Type B pancreatic cell (in vitro differentiated cells): ENCODE measurements at regions not wholly inside any gene's neighbourhood (a gene's known extent, or its start where the extent isn't known, plus 50 kb on each side); places are given as distances from the start of the nearest gene placed in this dataset.

Experiments
- DNase-seq: peaks from one replicate; pipeline ENCODE4 v3.0.0; 2021; ENCODE audit warnings: mixed read lengths; ENCODE audit not compliant: unreplicated experiment; ENCODE audit errors: extremely low spot score
- H3K27ac Mint-ChIP-seq: 2 replicates; pipeline ENCODE4 v1.8.0; 2021; ENCODE audit warnings: mild to moderate bottlenecking, mixed read lengths
- H3K27me3 Mint-ChIP-seq: 2 replicates; pipeline ENCODE4 v1.8.0; 2021; ENCODE audit warnings: mixed read lengths
- H3K36me3 Mint-ChIP-seq: 2 replicates; pipeline ENCODE4 v1.8.0; 2021; ENCODE audit warnings: mixed read lengths
- H3K4me1 Mint-ChIP-seq: one replicate; pipeline ENCODE4 v1.8.0; 2021; ENCODE audit warnings: mixed read lengths; ENCODE audit not compliant: unreplicated experiment
- H3K4me3 Mint-ChIP-seq: 2 replicates; pipeline ENCODE4 v1.8.0; 2021; ENCODE audit warnings: mild to moderate bottlenecking, mixed read lengths
- H3K9me3 Mint-ChIP-seq: 2 replicates; pipeline ENCODE4 v1.8.0; 2021; ENCODE audit warnings: mixed read lengths
- CTCF ChIP-seq: fragments of 200-600 bp; sonication (generic); conservative IDR thresholded peaks from 2 replicates; pipeline ENCODE4 v1.5.0; 2021; ENCODE audit warnings: antibody characterized with exemption, mild to moderate bottlenecking

- Mint-ChIP-seq H3K4me3 (no peak overlapping the region), H3K36me3 (peaks cover 4% of the 10 kb centered on the region), H3K4me1 (peaks cover 22% of the 10 kb centered on the region), H3K9me3 (peaks cover 5% of the 10 kb centered on the region), H3K27ac (no peak overlapping the region), H3K27me3 (no peaks in the 10 kb centered on the region)
- DNase-seq = no peak
- TF ChIP-seq CTCF = no peak
Measured at GRCh38 chr6:139891471-139891870, 517.0 kb upstream of the CITED2 start.

- peaks cover 5% of the 10 kb centered on the region for H3K9me3 Mint-ChIP-seq
- H3K27ac Mint-ChIP-seq = peak overlapping the region; percentile 47
- TF ChIP-seq CTCF = no peak
- peaks cover 4% of the 10 kb centered on the region for H3K36me3 Mint-ChIP-seq
- no peaks in the 10 kb centered on the region for H3K27me3 Mint-ChIP-seq
- peaks cover 35% of the 10 kb centered on the region for H3K4me1 Mint-ChIP-seq
- peak overlapping the region; percentile 8 for H3K4me3 Mint-ChIP-seq
- DNase-seq = no peak
Measured at GRCh38 chr6:139888681-139889122, 514.3 kb upstream of the CITED2 start.

- no peaks in the 10 kb centered on the region for H3K27me3 Mint-ChIP-seq
- no peak for TF ChIP-seq CTCF
- H3K9me3 Mint-ChIP-seq = no peaks in the 10 kb centered on the region
- no peak overlapping the region for H3K27ac Mint-ChIP-seq
- peaks cover 49% of the 10 kb centered on the region for H3K4me1 Mint-ChIP-seq
- no peaks in the 10 kb centered on the region for H3K36me3 Mint-ChIP-seq
- H3K4me3 Mint-ChIP-seq = no peak overlapping the region
- no peak for DNase-seq
Measured at GRCh38 chr6:139887275-139887674, 512.8 kb upstream of the CITED2 start.

- DNase-seq = no peak
- Mint-ChIP-seq H3K4me1 (peaks cover 58% of the 10 kb centered on the region), H3K9me3 (no peaks in the 10 kb centered on the region), H3K36me3 (no peaks in the 10 kb centered on the region), H3K4me3 (no peak overlapping the region), H3K27me3 (no peaks in the 10 kb centered on the region), H3K27ac (no peak overlapping the region)
- no peak for TF ChIP-seq CTCF
Measured at GRCh38 chr6:139886396-139886795, 511.9 kb upstream of the CITED2 start.

GRCh38 chr6:139885909-139886308, 511.5 kb upstream of the CITED2 start:
- no peak overlapping the region for H3K27ac Mint-ChIP-seq
- no peaks in the 10 kb centered on the region for H3K27me3 Mint-ChIP-seq
- peaks cover 63% of the 10 kb centered on the region for H3K4me1 Mint-ChIP-seq
- no peak for TF ChIP-seq CTCF
- no peaks in the 10 kb centered on the region for H3K36me3 Mint-ChIP-seq
- no peak overlapping the region for H3K4me3 Mint-ChIP-seq
- DNase-seq = no peak
- no peaks in the 10 kb centered on the region for H3K9me3 Mint-ChIP-seq

GRCh38 chr6:139883776-139884175, 509.3 kb upstream of the CITED2 start:
- peaks cover 55% of the 10 kb centered on the region for H3K4me1 Mint-ChIP-seq
- DNase-seq = no peak

More at GRCh38 chr6:139883776-139884175, 509.3 kb upstream of the CITED2 start:
- Mint-ChIP-seq H3K4me3 (no peak overlapping the region), H3K36me3 (no peaks in the 10 kb centered on the region), H3K27ac (peak overlapping the region; percentile 51), H3K9me3 (no peaks in the 10 kb centered on the region), H3K27me3 (no peaks in the 10 kb centered on the region)
- TF ChIP-seq CTCF = no peak
